A549 (cell line): ENCODE measurements at regions not wholly inside any gene's neighbourhood (a gene's known extent, or its start where the extent isn't known, plus 50 kb on each side); places are given as distances from the start of the nearest gene placed in this dataset.

ENCODE experiments used
- MAZ ChIP-seq: fragments of 150-350 bp; IDR thresholded peaks from 2 replicates; pipeline ENCODE4 v1.6.1; 2014; ENCODE audit warnings: antibody characterized with exemption, low read depth, low read length, borderline replicate concordance
- TF ChIP-seq, protein P1 (sequence below): fragments of 450-650 bp; IDR thresholded peaks from 2 replicates; pipeline ENCODE4 v1.6.1; 2014; ENCODE audit warnings: antibody characterized with exemption

DNA sequence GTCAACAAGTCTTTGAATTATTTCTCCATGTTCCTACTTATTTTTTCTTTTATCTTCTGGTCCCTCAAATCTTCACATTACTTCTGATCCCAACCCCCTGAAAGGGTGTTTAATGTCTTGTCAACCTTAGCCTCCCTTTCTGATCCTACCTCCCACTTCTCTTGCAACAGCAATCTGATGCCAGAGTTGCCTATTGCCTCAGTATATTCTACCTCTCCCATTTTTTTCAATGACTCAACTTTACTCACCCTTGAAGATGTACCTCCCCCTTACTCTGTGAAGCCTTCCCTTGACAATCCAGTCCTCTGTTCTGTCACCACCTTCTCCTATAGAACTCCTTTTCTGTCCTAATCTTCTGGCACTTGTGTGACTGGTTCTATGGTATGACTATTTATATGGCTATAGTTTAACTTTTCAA is 99.5 kb upstream of the CD55 start:
- no peak for TF ChIP-seq MAZ
- TF ChIP-seq, protein P1, sequence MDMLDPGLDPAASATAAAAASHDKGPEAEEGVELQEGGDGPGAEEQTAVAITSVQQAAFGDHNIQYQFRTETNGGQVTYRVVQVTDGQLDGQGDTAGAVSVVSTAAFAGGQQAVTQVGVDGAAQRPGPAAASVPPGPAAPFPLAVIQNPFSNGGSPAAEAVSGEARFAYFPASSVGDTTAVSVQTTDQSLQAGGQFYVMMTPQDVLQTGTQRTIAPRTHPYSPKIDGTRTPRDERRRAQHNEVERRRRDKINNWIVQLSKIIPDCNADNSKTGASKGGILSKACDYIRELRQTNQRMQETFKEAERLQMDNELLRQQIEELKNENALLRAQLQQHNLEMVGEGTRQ, result no peak
